ENCODE measurements at regions not wholly inside any gene's neighbourhood (a gene's known extent, or its start where the extent isn't known, plus 50 kb on each side); places are given as distances from the start of the nearest gene placed in this dataset.

DNA sequence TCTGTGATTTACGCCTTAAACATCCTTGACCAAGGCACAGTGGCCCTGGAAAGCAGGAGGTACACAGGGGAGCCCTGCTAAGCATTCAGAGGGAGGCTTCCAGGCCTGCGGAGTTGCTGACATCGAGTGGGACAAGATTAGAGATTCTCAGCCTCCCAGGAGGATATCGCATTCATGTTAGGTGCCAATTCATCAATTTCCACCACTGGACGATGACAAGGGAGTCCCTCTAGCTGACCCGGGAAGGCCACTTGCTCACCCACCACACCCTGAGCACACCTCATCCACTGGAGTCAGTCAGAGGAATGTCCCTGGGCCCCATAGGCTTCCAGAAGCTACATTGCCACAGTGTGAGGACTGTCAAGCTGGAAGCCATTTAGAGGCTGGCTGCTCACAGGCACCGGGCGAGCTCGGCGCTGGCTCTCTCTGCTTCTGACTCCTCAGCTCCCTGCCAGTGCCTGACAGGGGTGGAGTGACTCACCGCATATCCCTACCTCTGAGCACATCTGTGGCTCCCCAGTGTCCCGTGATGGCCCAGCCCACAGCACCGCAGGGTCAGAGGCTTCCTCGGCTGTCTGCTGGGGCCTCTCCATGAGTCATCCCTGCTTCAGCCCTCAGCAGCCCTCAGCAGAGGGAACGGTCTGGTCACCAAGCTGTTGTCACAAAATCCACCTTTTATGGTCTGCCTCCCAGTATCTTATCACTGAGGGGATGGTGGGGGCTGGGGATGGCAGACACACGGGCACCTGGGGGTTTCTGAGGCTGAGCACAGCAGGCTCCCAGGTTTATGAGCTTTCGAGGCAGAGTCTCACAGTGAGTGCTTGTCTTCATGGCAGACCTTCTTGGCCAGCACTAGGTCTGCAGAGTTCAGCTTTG, 117.5 kb downstream of the ZNF608 start (continued):
- TF ChIP-seq, protein P1, sequence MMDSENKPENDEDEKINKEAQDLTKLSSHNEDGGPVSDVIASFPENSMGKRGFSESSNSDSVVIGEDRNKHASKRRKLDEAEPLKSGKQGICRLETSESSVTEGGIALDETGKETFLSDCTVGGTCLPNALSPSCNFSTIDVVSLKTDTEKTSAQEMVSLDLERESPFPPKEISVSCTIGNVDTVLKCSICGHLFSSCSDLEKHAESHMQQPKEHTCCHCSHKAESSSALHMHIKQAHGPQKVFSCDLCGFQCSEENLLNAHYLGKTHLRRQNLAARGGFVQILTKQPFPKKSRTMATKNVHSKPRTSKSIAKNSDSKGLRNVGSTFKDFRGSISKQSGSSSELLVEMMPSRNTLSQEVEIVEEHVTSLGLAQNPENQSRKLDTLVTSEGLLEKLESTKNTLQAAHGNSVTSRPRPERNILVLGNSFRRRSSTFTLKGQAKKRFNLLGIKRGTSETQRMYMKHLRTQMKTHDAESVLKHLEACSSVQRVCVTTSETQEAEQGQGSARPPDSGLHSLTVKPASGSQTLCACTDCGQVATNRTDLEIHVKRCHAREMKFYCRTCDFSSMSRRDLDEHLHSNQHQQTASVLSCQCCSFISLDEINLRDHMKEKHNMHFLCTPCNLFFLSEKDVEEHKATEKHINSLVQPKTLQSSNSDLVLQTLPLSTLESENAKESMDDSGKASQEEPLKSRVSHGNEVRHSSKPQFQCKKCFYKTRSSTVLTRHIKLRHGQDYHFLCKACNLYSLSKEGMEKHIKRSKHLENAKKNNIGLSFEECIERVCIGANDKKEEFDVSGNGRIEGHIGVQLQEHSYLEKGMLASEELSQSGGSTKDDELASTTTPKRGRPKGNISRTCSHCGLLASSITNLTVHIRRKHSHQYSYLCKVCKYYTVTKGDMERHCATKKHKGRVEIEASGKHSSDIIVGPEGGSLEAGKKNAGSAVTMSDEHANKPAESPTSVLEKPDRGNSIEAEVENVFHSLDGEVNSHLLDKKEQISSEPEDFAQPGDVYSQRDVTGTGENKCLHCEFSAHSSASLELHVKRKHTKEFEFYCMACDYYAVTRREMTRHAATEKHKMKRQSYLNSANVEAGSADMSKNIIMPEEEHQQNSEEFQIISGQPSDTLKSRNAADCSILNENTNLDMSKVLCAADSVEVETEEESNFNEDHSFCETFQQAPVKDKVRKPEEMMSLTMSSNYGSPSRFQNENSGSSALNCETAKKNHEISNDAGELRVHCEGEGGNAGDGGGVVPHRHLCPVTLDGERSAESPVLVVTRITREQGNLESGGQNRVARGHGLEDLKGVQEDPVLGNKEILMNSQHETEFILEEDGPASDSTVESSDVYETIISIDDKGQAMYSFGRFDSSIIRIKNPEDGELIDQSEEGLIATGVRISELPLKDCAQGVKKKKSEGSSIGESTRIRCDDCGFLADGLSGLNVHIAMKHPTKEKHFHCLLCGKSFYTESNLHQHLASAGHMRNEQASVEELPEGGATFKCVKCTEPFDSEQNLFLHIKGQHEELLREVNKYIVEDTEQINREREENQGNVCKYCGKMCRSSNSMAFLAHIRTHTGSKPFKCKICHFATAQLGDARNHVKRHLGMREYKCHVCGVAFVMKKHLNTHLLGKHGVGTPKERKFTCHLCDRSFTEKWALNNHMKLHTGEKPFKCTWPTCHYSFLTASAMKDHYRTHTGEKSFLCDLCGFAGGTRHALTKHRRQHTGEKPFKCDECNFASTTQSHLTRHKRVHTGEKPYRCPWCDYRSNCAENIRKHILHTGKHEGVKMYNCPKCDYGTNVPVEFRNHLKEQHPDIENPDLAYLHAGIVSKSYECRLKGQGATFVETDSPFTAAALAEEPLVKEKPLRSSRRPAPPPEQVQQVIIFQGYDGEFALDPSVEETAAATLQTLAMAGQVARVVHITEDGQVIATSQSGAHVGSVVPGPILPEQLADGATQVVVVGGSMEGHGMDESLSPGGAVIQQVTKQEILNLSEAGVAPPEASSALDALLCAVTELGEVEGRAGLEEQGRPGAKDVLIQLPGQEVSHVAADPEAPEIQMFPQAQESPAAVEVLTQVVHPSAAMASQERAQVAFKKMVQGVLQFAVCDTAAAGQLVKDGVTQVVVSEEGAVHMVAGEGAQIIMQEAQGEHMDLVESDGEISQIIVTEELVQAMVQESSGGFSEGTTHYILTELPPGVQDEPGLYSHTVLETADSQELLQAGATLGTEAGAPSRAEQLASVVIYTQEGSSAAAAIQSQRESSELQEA (IDR thresholded peaks at IDR 0.05; ENCODE audit: low read depth) = no peak
- TF ChIP-seq PTBP1 (IDR thresholded peaks at IDR 0.05; ENCODE audit: low read depth, low read length) = no peak
- no peak for TF ChIP-seq ZNF431 (CRISPR knock-in tag; IDR thresholded peaks at IDR 0.05)
- TF ChIP-seq THRB (CRISPR knock-in tag; conservative IDR thresholded peaks at IDR 0.05) = no peak
- TF ChIP-seq ELF1 (tag; IDR thresholded peaks at IDR 0.05) = no peak
- no peak for TF ChIP-seq ZNF57 (CRISPR knock-in tag; IDR thresholded peaks at IDR 0.05)
- no peak for TF ChIP-seq KDM2B (CRISPR knock-in tag; IDR thresholded peaks at IDR 0.05)
- no peak for TF ChIP-seq ZNF507 (tag; conservative IDR thresholded peaks at IDR 0.05)
- no peak for TF ChIP-seq ZC3H8 (IDR thresholded peaks at IDR 0.05)
- TF ChIP-seq ZNF165 (CRISPR knock-in tag; IDR thresholded peaks at IDR 0.05; ENCODE audit: borderline replicate concordance) = no peak
- no peak for TF ChIP-seq ZNF384 (IDR thresholded peaks at IDR 0.05; ENCODE audit: low read depth, low read length)
- TF ChIP-seq, protein P2, sequence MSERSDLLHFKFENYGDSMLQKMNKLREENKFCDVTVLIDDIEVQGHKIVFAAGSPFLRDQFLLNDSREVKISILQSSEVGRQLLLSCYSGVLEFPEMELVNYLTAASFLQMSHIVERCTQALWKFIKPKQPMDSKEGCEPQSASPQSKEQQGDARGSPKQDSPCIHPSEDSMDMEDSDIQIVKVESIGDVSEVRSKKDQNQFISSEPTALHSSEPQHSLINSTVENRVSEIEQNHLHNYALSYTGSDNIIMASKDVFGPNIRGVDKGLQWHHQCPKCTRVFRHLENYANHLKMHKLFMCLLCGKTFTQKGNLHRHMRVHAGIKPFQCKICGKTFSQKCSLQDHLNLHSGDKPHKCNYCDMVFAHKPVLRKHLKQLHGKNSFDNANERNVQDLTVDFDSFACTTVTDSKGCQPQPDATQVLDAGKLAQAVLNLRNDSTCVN (CRISPR knock-in tag; IDR thresholded peaks at IDR 0.05) = no peak
- no peak for TF ChIP-seq SIN3A (IDR thresholded peaks at IDR 0.05; ENCODE audit: borderline replicate concordance in 2 of 2, control insufficient read depth in 1 of 2, low read depth in 2 of 2, low read length in 2 of 2)
- 0 out of 2 replicates have a peak, but pooled peaks have one; percentile 54 for TF ChIP-seq MBD2 (IDR thresholded peaks at IDR 0.05; ENCODE audit: borderline replicate concordance, low read depth)
- no peak for TF ChIP-seq ILK (tag; IDR thresholded peaks at IDR 0.05; ENCODE audit: borderline replicate concordance, low read depth)
- no peak for TF ChIP-seq RBM25 (IDR thresholded peaks at IDR 0.05; ENCODE audit: low read depth, low read length, severe bottlenecking)
- TF ChIP-seq FOXJ2 (tag; IDR thresholded peaks at IDR 0.05) = no peak

Measured in K562 (cell line).